Stimulated activated CD4-positive, alpha-beta T cell treated with anti-CD3 and anti-CD28 coated beads, Interleukin-12 subunit alpha, Interleukin-12 subunit beta, amount 100 ng/mL, for 48 hours (primary cell): ENCODE measurements at regions not wholly inside any gene's neighbourhood (a gene's known extent, or its start where the extent isn't known, plus 50 kb on each side); places are given as distances from the start of the nearest gene placed in this dataset.
"Not testable (repeated sequence)": the region's sequence is repeated elsewhere in the genome, so short reads cannot be mapped to it uniquely, and the experiment has no call there.

Experiments used
- DNase-seq, 3 donors: peaks; one replicate each; pipeline ENCODE4 v3.0.0-alpha.2; 2020; ENCODE audit warnings: low read depth in 2 of 3, low spot score in 1 of 3

DNA sequence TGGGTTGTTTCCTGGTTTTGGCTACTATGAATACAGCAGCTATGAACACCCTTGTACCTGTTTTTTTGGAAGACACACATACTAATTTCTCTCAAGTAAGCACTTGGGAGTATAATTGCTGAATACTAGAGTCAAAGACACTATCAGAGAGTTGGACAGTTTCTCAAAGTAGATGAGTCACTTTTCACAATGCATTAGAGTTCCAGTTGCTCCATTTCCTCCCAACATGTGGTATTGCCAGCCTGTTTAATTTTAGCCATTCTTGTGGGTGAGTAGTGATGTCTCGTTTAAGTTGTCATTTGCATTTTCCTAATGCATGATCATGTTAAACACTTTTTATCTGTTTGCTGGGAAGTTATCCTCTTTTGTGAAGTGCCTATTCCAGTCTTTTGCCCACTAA is 81.6 kb upstream of the GDNF start:
- DNase-seq: no peak

DNA sequence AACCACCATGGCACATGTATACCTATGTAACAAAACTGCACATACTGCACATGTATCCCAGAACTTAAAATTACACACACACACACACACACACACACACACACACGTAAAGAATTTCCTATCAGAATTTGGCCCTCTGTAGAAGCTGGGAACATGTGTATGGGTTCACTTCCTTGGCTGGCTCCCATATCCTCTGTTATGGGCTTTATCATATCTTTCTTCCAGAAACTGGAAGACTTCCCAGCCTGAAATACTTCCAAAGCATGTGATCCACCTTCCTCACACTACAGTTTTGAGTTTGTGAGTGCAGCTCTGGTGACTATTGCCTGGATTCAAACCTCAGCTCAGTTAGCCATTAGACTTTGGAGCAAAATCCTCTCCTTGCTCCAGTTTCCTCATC is 78.6 kb upstream of the GDNF start:
- no peak for DNase-seq

DNA sequence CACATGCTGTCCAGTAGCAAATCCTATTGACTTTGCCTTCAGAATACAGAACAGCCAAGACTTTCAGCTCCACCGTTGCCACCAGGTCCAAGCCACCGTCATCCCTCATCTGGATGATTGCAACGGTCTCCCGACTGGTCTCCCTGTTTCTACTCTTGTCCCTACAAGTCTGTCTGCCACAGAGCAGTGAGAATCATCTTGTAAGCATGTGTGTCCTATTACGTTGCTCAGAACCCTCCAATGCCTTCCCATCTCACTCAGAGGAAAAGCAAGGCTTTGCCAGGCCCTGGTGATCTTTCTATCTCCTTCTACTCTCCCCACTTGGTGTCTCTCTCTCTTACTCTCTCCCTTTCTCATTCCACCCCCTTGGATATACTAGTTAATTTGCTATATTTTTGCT is 76.7 kb upstream of the GDNF start:
- DNase-seq: no peak

DNA sequence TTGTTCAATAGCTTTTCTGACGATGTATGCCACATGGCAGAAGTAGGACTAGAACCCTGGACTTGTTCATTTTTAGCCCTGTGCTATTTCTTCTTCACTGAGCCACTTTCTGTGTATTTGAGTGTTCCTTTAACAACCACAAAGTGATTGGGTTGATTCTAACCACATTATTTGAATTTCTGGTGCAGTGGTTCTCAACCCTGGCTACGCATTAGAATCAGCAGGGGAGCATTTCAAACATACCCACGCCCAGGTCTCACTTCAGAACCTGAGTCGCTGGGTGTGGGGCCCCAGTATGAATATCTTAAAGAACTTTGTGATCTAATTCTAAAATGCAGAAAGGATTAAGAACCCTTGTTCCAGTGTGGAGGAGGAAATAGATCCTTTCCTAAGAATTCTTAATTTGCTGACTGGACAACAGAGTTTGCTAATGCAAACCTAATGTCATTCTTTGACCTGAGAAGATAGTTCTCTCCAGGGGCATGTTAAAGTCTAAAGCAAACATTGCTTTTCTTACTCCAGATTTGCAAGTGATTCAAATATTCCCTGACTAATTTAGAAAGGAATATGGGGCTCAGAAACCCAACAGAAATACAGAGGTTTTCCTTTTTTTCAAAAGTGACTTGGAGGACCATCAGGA is 75.4 kb upstream of the GDNF start:
- DNase-seq: no peak

DNA sequence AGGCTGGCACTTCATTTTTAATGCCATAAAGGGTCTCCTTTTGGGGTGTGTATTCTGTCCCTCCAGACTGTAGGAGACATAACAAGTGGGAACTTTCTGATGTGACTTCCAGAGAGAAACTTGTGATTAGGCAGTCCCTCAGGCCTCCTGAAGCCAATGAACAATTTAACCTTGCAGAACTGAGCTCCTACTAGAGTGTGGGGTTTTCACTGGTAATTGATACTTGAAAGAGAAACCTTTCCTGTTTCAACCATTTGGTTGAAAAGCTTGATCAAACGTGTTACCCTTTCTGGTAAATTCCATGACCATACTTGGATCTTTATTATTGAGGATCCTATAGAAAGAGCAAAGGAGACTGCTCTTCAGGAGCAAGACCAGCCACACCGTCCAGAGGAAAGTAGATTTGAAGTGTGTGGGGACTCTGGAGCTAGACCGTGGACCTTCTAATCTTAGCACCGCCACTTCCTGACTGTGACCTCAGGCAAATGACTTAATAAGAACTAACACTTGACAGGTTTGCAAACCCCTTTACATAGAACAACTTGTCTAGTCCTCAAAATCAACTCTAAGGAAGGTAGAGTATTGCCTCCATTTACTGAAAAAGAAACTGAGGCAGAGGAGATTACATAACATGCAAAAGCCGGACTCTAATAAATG is 69.9 kb upstream of the GDNF start:
- DNase-seq: not testable (repeated sequence)

DNA sequence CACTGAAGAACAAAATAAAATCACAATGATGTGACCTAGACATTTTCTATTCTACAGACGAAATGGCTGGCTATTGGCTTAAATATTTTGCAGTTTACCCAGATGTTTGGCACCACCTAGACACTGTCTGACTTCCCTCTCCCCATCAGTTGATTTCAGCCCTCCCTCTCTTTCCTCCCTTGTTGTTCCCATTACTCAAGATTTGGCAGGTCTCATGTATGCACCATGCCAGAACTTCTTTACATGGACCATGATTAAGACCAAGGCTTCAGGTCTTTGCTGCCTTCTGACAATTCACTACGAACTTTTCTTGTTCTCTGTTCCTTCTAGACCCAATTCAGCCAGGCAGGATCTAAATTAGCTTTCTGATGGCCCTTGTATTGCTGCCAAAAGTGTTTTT is 66.6 kb upstream of the GDNF start:
- no peak for DNase-seq

DNA sequence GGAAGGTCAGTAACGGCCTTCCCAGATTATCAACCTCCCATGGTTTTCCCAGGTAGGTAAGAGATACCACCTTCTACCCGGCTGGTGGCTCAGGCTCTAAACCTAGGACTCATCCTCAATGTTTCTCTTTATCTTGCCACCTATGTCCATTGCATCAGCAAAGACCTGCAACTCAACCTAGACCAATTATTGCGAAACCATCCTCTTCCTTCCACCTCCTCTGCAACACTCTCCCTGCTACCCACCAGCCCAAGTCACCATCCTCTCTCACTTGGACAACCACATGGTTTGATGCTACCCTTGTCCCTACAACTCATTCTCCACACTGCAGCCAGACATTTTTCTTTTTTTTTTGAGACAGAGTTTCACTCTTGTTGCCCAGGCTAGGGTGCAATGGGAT is 65.4 kb upstream of the GDNF start:
- no peak for DNase-seq

DNA sequence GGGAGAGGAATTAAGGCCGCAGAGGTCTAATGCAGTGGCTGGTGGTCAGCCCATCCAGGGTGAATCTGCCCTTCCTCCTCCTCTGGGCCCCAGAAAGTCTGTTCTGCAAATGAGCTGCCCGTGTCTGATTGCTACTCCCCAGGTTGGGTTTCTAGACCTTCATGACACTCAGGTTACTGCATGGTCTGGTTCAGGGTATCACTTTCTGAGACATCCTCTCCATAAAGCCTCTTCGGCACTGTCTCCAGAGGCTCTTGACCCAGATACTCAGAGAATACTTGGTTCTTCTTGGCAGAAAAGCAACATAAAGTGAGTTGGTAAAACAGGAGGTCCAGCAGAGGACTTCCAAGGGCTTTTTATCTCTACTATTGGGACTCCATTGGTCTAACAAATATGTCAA is 62.5 kb upstream of the GDNF start:
- no peak for DNase-seq

DNA sequence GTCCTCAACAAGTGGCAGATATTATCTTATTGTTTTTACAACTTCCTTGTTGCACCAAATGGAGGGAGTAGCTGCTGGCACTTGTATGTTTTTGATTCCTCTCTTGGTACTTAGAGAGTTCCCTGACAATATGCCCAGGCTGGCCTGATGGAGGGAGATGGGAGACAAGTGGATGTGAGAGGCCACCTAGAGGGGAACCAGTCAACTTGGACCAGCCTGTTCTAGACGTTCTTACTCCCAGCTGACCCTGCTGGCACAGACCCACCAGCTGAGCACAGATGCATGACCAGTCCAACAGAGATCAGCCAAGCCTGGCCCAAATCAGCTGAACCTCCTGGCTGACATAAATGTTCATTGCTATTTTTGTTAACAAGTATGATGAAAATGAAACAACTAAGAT is 60.9 kb upstream of the GDNF start:
- DNase-seq: no peak

DNA sequence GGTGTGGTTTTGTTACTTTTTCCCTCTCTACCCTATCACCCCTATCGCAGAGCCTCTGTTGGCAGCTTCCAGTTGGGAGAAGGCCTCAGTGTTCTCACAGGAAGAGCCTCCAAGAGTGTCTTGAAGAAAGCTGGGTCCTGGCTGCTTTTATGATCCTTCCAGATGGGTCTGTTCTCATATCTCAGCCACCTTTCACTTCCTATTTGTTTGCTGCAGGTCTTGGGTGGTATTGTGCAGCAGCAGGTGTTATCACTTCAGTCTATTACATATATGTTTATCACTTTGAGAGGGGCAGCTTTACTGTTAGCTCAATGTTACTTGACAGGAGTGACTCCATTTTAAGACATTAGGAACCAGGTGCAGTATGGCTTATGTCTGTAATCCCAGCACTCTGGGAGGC is 59.2 kb upstream of the GDNF start:
- DNase-seq: no peak

DNA sequence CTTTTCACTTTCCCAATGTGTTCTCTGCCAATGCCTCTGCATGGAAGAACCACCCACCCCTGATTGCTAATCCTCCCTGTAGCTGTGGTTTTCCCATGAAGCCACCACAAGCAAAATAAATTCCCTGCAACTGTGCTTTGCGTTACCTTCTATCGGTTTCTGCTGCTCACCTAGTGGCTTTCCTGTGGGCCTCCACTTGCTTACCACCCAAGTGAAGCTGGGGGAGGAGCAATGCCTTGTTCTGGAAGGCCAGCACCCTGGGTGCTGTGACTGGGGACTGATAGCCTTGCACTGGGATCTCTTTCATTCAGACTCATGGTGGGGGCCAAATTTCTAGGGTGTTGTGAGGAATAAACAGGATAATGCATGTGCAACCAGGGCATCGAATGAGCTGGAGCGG is 56.3 kb upstream of the GDNF start:
- no peak for DNase-seq

DNA sequence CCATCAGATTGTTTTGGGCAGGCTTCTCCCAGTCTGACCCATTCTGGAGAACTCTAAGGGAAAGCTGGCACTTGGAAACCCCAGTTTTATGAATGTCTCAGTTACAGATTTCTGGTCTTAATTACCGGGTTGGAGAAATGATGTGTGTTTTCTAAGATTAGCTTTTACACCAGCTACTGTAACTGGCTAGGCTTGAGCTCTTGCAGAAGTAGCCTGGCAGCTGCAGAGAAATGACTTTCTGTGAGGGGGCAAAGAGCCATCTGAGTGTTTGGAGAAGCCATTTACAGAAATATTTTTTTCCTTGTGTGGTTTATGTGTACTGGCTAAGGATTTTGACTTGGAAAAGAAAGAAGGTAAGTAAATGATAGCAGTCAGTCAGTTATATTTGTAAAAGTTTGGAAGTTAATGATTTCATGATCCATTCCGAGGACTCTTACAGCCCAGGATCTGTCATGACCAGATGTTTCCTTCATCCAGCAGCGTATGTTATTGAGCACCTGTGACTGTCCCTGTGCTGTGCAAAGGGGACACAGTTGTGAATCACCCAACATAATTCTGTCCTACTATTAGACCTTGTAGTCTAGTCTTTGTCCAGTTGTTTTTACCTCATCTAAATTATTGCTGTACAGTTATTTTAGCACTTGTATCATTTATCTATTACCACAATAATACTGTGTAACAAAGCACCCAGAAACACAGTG is 53.7 kb upstream of the GDNF start:
- DNase-seq: no peak

DNA sequence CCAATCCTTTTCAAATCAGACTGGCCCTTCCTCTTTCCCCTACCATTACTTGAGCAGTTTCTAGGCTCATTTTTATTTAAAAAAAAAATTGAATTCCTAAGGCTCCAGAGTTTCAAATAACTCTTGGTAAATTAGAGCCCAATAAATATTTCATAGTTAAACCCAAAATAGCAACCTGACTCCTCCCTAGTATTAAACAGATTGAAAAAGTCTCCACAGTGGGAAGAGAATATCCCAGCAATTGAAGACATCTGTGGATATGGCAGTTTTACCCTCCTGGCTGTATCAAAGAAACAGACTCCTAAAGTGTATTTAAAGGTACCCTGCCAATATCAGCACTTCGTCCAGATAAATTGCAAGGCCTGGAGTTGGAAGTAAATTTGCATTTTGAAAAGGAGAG is 52.7 kb upstream of the GDNF start:
- DNase-seq: no peak

DNA sequence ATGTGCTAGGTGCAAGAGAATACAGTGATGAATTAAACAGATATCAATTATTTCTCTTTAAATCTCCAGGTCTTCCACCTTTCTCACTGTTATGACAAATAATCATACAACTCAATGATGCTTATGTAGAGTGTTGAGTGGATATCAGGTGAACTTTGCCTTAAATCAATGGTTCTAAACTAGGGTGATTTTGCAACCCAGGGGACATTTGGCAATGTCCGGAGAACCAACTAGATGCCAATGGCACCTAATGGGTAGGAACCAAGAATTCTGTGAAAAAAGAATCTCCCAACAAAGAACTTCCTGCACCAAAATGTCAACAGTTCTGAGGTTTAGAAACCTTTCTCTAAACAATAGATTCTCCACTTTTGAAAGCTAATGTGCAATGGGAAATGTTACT is 52.0 kb upstream of the GDNF start:
- DNase-seq: no peak

DNA sequence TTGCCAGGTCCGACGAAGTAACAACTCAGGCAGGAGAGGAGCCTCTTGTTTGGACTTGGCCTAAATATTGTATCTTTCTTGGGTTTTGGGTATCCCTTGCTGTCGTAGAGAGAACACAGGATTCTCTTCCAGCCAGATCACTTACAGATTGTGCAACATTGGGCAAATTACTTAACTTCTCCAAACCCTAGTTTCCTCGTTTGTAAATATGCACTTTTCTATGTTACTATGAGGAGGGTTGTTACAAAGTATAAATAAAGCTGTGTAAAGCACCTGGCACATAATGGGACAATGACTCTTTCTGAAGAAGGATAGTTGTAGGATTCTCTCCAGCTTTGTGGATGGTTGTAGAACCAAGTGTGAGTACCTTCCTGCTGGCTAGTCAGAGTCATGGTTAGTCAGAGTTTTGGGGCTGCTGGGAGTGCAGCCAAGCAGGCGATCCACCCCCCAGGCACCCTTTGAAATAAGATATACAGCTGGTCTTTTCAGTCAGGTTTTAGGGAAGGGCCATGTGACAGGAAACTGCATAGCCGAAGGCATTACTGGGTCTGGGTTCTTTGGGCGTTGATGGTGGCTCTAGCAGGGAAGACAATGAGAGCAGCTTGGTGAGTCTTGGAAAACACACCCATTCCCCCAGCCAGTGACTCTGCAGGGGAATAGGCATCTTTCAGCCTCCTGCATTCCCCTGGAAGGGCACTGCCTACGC is 49.9 kb upstream of the GDNF start:
- DNase-seq: no peak
